SK-MEL-5 (cell line): ENCODE measurements at regions not wholly inside any gene's neighbourhood (a gene's known extent, or its start where the extent isn't known, plus 50 kb on each side); places are given as distances from the start of the nearest gene placed in this dataset.

Source experiments
- DNase-seq: peaks from one replicate; pipeline ENCODE4 v3.0.0-alpha.2; 2016; ENCODE audit warnings: low read depth, low spot score
- in situ Hi-C: cut with HindIII; loops from 2 replicates; pipeline ENCODE4 v1.10.0; 2016; ENCODE audit warnings: low sequenced_read_pairs, high pct_unique_total_duplicates, low pct_unique_long_range_greater_than_20kb

- in situ Hi-C loops, result no loop called here
- DNase-seq, result no peak
These were observed 99.2 kb downstream of the C12orf50 start for GRCh38 chr12:87930033-87930432.

- in situ Hi-C loops, result no loop called here
These were observed 99.9 kb downstream of the C12orf50 start for GRCh38 chr12:87929346-87929745.

GRCh38 chr12:87928031-87928430 is 101.2 kb downstream of the C12orf50 start:
- no peak for DNase-seq
- in situ Hi-C loops, result no loop called here

More at GRCh38 chr12:87929346-87929745, 99.9 kb downstream of the C12orf50 start:
- DNase-seq, result no peak

GRCh38 chr12:87925021-87925420 is 104.2 kb downstream of the C12orf50 start:
- no peak for DNase-seq
- in situ Hi-C loops, result no loop called here

- DNase-seq, result no peak
- in situ Hi-C loops, result no loop called here
These were observed 105.1 kb downstream of the C12orf50 start for GRCh38 chr12:87924149-87924548.

GRCh38 chr12:87923361-87923760 is 105.8 kb downstream of the C12orf50 start:
- DNase-seq, result no peak
- in situ Hi-C loops, result no loop called here

GRCh38 chr12:87922736-87923135 is 106.5 kb downstream of the C12orf50 start:
- in situ Hi-C loops, result no loop called here
- no peak for DNase-seq

- in situ Hi-C loops, result no loop called here
- DNase-seq, result no peak
These were observed 107.6 kb downstream of the C12orf50 start for GRCh38 chr12:87921621-87922020.

GRCh38 chr12:87920139-87920538 is 109.1 kb downstream of the C12orf50 start:
- no peak for DNase-seq
- in situ Hi-C loops, result no loop called here

GRCh38 chr12:87901457-87901856 is 127.7 kb downstream of the C12orf50 start:
- in situ Hi-C loops, result no loop called here
- no peak for DNase-seq

GRCh38 chr12:87897662-87898061 is 131.5 kb downstream of the C12orf50 start:
- in situ Hi-C loops, result no loop called here
- DNase-seq, result no peak

- in situ Hi-C loops, result no loop called here
- peak; percentile 27 for DNase-seq
These were observed 145.4 kb downstream of the C12orf50 start for GRCh38 chr12:87883806-87884205.

- no peak for DNase-seq
- in situ Hi-C loops, result no loop called here
These were observed 150.1 kb downstream of the C12orf50 start for GRCh38 chr12:87879141-87879540.

GRCh38 chr12:87870493-87871460 is 158.4 kb downstream of the C12orf50 start:
- peak; percentile 94 for DNase-seq
- in situ Hi-C loops, result no loop called here

- DNase-seq, result peak; percentile 80
- in situ Hi-C loops, result no loop called here
These were observed 159.1 kb downstream of the C12orf50 start for GRCh38 chr12:87870061-87870460.

GRCh38 chr12:87866578-87867292 is 162.5 kb downstream of the C12orf50 start:
- peak; percentile 73 for DNase-seq

GRCh38 chr12:87861791-87862190 is 167.4 kb downstream of the C12orf50 start:
- no peak for DNase-seq
- in situ Hi-C loops, result no loop called here

More at GRCh38 chr12:87866578-87867292, 162.5 kb downstream of the C12orf50 start:
- in situ Hi-C loops, result no loop called here

- in situ Hi-C loops, result no loop called here
- DNase-seq, result peak; percentile 61
These were observed 175.7 kb downstream of the C12orf50 start for GRCh38 chr12:87853448-87854003.
